DOHH2 (cell line): ENCODE measurements at regions not wholly inside any gene's neighbourhood (a gene's known extent, or its start where the extent isn't known, plus 50 kb on each side); places are given as distances from the start of the nearest gene placed in this dataset.

Experiments
- CTCF ChIP-seq: fragments of 200-600 bp; sonication (generic); IDR thresholded peaks from one replicate; pipeline ENCODE4 v1.5.1; 2014; ENCODE audit warnings: antibody characterized with exemption, mild to moderate bottlenecking, low read depth, low read length; ENCODE audit not compliant: poor library complexity, severe bottlenecking
- EZH2phosphoT487 ChIP-seq: fragments of 200-600 bp; sonication (generic); IDR thresholded peaks from 2 replicates; pipeline ENCODE4 v1.6.1; 2017; ENCODE audit warnings: borderline replicate concordance, mild to moderate bottlenecking, antibody characterized with exemption, low read length, moderate library complexity, mixed read lengths

- TF ChIP-seq CTCF = no peak
- TF ChIP-seq EZH2phosphoT487 = no peak
Measured at GRCh38 chr11:70769521-70769920, 371.2 kb downstream of the CTTN start.
